ENCODE measurements at regions not wholly inside any gene's neighbourhood (a gene's known extent, or its start where the extent isn't known, plus 50 kb on each side); places are given as distances from the start of the nearest gene placed in this dataset.
A peak's percentile ranks its signal among the peaks of the same experiment; 100 is the strongest.
"Not testable (repeated sequence)": the region's sequence is repeated elsewhere in the genome, so short reads cannot be mapped to it uniquely, and the experiment has no call there.

DNA sequence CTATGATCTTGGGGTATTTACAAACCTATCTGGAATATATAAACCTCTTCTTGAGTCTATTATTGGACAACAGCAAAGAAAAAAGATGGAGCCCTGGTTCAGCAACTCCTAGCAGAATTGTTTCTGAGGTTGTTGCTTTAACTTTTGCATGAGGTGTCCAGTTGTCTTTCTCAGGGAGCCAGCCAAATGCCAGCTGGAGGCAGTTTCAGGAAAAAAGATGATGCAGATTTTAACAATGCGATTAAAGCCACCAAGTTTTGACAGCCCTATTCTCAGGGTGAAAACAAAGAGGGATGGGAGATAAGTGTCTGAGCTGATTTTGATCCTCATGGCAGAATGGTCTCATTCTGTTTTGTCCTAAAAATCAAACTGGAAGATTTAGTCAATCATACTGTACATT is 181.6 kb upstream of the RASGRP1 start:
- DNase-seq: no peak

DNA sequence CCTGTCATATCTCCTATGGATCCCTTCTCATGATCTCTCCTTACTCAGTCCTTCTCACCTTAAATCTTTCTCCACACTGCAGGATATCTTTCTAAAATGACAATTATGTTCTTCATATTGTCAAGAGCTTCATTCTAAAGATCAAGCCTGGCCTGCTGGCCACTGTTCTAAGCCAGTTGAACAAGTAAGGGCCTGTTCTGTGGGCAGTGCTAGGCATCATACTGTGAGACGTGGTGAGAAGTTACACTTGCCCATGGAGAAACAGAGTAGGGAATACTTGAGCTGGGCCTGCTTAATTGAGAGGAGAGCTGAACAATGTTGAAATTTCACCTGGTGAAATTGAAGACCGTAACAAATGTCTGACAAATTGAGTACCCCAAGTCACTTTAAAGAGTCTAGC is 184.1 kb upstream of the RASGRP1 start:
- no peak for DNase-seq

DNA sequence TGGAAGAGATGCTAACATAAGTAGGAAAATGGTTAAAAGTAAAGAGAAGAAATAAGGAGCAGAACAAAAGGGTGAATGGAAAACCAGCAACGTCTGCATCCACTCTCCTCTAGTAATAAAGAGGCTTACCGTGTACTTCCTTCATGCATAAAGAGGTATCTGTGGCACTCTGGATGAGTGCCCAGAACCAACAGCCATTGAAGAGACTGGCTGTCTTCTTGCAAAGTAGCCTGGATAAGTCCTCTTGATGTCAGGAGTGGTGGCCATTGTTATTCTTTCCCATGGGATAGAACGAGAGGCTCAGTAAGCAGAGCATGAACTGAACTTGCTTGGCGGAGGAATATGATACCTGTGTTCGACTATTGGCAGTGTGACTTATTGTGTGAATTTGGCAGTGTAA is 186.2 kb upstream of the RASGRP1 start:
- DNase-seq: no peak

DNA sequence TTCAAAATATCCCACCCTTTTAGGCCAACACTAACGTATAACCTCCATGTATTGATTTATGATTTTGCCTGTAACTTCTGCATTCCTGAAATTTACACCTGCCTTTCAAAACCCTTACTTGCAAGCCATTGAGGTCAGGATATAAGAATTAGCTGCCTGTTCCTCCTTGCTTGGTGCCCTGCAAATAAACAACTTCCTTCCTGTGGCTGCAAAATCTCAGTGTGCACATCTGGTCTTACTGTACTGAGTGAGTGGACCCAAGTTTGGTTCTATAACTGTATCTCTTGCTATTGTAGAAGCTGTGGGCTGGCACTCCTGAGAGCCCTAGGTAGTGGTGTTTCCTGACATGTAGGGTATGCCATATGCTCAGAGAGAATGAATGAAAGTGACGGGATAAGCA is 191.1 kb upstream of the RASGRP1 start:
- DNase-seq: no peak

- no peak for DNase-seq
These were observed 191.8 kb upstream of the RASGRP1 start for GRCh38 chr15:38756441-38756840.

DNA sequence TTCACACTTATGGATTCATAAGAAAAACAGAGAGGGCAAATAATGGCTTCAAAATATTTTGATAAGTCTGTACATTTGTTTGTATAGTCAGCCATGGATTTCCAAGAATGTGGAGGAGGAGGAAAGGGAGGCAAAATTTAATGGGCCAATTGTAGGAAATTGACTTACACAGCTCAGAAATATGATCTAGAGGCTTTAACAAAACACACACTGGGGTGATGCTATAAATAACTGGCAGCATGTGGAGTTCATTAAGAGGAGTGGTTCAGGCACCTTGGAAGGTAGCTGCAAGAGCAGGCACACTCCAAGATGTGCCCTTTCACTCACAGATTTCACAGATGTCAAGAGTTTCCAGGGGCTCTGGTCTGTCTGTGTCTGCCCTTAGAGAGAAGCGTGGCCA is 193.4 kb upstream of the RASGRP1 start:
- DNase-seq: no peak

DNA sequence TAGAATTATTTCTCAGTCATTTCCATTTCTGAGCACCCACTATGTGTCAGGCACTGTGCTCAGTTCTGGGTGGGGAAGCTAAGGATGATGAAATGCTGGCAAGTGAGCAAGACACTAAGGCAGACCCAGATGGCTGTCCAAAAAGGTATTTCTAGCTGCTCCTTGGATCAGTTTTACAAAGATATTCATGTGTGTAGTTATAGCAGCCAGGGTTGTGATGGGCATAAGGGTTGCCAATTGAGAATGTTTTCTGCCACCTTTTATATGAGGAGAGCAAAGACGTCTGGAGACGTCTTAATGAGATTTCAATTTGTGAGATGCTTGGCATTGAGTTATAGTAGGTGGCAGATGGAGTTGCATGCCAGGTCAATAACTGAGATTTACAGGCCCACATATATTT is 197.1 kb upstream of the RASGRP1 start:
- DNase-seq: no peak

GRCh38 chr15:38768970-38769369 is 204.4 kb upstream of the RASGRP1 start:
- no peak for DNase-seq

GRCh38 chr15:38769492-38769891 is 204.9 kb upstream of the RASGRP1 start:
- no peak for DNase-seq

GRCh38 chr15:38774076-38774475 is 209.5 kb upstream of the RASGRP1 start:
- not testable (repeated sequence) for DNase-seq

- DNase-seq: no peak
These were observed 216.6 kb upstream of the RASGRP1 start for GRCh38 chr15:38781196-38781595.

DNA sequence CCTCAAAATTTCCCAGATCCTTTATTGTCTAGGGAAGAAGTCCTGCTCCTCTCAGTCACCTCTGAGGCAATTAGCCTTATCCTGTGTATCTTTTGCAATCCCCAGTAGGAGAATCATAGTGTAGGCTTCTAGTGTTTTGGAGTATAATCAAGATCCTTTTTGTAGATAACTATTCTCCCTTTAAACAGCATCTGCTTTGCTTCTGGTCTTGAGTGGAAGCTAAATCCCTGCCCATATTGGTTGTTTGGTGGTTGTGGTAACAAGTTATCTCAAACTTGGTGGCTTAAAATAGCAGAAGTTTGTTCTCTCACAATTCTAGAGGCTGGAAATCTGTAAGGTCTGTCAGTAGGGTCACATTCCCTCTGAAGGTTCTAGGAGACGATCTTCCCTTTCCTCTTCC is 217.5 kb upstream of the RASGRP1 start:
- DNase-seq: no peak

- DNase-seq: no peak
These were observed 224.3 kb upstream of the RASGRP1 start for GRCh38 chr15:38788918-38789317.

DNA sequence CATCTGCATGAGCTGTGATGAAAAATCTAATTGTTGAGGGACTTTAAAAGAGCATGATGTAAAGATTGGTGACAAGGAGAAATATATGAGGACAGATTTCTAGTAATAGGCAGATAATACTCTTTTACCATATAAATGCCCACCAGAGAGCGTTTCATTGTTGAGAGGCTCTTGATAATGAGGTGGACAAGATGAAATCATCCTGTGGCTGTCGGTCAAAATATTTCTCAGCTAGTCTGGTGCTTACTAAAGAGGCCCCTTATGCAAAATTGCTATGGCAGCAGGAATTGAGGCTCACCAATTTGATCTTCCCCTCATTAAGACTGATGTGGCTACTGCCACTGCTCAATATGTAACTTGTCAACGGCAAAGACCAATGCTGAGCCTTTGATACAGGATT is 225.0 kb upstream of the RASGRP1 start:
- no peak for DNase-seq

- no peak for DNase-seq
These were observed 228.7 kb upstream of the RASGRP1 start for GRCh38 chr15:38793206-38793810.

DNA sequence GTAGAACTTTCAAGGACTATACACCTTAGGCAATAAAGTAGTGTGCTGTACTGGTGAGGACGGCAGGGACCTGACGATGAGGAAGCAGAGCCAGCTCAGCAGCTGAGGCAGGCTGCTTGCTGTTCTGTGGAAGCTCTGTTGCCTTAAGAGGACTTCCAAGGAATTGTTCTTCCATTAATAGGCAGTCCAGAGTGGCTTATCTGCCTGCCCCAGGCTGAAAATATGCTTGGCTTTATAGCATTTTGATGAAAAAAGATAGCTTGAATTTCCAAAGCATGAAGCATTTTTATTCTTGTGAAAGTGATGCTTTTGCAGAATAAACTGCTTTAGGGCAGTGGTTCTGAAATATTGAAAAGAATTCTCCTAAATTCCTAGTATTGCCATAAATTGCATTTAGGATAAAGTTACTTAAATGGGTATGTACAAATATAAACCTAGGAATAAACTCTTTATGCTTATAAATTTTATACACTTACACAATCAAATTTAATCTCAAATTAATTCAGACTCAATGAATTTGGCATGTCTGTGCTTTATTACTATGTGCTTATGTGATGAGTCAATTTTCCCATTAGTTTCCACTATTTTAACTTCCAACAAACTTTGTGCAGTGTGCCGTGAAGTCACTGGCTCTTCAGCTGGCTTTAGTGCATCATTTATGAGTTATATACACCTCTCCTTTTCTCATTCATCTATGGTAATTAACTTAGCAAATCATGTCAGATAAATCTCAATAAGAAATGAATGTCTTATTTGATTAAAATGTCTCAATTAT is 231.0 kb upstream of the RASGRP1 start:
- no peak for DNase-seq

- no peak for DNase-seq
These were observed 232.0 kb upstream of the RASGRP1 start for GRCh38 chr15:38796589-38796988.

GRCh38 chr15:38797506-38797905 is 232.9 kb upstream of the RASGRP1 start:
- not testable (repeated sequence) for DNase-seq

DNA sequence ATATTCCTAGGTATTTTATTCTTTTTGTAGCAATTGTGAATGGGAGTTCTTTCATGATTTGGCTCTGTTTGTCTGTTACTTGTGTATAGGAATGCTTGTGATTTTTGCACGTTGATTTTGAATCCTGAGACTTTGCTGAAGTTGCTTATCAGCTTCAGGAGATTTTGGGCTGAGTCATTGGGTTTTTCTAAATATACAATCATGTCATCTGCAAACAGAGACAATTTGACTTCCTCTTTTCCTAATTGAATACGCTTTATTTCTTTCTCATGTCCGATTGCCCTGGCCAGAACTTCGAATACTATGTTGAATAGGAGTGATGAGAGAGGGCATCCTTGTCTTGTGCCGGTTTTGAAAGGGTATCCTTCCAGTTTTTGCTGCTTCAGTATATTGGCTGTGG is 234.6 kb upstream of the RASGRP1 start:
- DNase-seq: not testable (repeated sequence)

DNA sequence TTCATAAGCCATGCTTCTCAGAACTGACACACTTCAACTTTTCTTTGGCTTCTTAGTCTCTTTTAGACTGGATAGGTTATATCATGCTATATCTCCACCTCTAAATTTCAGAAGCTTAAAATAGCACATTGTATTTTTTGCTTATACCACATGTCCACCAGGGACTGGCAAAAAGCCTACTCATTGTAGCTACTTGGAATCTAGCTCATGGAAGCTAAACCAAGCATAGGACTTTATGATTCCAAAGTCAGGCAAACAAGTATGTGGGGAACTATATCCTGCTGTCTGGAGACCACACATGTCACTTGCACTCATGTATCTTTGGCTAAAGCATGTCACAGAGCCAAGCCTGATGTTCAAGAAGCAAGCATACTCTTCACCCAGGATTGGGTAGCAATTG is 245.0 kb upstream of the RASGRP1 start:
- no peak for DNase-seq

GRCh38 chr15:38810686-38811085 is 246.1 kb upstream of the RASGRP1 start:
- DNase-seq: no peak

GRCh38 chr15:38814254-38814653 is 249.6 kb upstream of the RASGRP1 start:
- not testable (repeated sequence) for DNase-seq

GRCh38 chr15:38814891-38815290 is 250.3 kb upstream of the RASGRP1 start:
- no peak for DNase-seq

DNA sequence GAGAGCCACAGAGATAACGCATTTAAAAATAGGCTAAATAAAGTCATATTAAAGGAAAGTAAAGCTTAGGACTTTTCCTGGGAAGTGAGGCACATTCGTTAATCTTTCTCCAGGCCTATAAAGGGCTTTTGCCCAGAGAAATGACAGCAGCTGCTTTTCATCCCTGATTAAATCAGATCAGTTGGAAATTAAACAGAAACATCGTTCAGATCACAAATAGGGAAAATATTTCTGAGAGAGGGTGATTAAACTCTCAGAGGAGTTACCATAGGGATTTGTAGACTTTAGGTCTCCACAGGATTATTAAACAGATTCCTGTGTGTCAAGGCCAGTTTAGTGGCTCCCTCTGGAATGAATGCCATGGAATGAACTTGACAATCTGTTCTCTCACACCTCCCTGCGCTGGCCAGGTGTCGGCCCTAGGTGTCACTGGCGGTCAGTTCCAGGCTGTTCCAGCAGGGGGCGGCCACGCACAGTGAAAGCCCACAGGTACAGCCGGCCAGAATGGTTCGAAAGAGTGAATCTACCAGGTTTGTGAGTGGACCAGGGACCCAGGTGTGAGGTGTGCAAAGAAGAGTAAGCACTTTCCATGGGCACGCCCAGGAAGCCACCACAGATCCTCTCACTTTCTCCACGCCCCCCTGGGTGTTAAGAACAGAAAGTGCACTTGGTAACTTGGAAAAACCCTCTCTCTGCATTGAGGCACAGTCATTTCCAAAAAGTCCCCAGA is 253.0 kb upstream of the RASGRP1 start:
- DNase-seq: peak; percentile 58

Measured in T1000 (cell line).